ENCODE measurements at regions not wholly inside any gene's neighbourhood (a gene's known extent, or its start where the extent isn't known, plus 50 kb on each side); places are given as distances from the start of the nearest gene placed in this dataset.

DNA sequence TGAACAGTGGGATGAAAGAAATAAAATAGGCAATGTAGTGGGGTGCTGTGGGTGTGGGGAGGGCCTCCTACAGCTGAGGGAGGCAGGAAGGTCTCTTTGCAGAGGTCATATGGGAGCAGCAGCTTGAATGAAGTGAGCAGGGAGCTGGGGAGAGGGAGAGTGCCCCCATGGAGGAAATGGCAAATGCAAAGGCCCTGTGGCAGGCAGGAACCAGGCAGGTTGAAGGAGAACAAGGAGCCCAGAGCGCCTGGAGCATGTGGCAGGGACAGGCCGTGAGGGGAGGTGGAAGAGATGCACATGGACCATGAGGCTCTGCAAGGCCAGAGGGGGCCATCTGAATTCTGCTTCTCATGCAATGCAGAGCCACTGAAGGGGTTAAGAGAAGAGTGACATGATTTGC lies 191.8 kb downstream of the URI1 start:
- TF ChIP-seq EZH2 (optimal IDR thresholded peaks at IDR 0.05; ENCODE audit: low read depth, low read length): no peak
- TF ChIP-seq, protein P1, sequence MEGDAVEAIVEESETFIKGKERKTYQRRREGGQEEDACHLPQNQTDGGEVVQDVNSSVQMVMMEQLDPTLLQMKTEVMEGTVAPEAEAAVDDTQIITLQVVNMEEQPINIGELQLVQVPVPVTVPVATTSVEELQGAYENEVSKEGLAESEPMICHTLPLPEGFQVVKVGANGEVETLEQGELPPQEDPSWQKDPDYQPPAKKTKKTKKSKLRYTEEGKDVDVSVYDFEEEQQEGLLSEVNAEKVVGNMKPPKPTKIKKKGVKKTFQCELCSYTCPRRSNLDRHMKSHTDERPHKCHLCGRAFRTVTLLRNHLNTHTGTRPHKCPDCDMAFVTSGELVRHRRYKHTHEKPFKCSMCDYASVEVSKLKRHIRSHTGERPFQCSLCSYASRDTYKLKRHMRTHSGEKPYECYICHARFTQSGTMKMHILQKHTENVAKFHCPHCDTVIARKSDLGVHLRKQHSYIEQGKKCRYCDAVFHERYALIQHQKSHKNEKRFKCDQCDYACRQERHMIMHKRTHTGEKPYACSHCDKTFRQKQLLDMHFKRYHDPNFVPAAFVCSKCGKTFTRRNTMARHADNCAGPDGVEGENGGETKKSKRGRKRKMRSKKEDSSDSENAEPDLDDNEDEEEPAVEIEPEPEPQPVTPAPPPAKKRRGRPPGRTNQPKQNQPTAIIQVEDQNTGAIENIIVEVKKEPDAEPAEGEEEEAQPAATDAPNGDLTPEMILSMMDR (IDR thresholded peaks at IDR 0.05; ENCODE audit: low read length): no peak
- TF ChIP-seq EZH2phosphoT487 (IDR thresholded peaks at IDR 0.05; ENCODE audit: low read length): no peak
- no peak overlapping the region for H2AFZ ChIP-seq (ENCODE audit: low read length)

DNA sequence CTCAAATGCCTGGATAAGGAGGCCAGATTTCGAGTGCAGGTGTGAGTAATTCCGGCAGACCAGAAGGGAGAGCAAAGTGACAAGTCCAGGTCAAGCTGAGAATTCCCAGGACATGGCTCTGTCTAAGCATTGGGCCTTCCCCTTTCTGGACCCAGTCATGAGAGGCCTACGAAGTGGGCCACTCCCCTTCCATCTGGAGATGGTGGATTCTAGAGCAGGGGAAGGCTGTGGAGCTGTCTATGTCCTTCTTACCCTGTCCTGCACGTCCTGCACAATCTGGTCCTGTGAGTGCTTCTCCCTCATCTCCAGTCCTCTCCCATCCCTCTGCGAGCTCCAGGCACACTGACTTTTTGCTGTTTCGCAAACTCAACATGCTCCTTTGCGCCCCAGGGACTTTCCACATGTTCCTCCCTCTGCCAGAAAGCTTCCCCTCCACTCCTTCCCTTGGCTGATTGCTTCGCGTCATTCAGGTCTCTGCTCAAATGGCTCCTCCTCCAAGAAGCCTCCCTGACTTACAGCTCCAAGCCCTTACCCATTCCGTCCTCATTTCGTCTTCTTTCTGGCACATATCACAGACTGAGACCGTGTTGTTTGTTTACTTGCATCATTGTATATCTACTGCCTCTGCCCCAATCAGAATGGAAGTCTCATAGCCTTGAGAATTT lies 193.2 kb downstream of the URI1 start:
- Histone ChIP-seq H3K79me2 (ENCODE audit: low read length) (no peaks in the 10 kb centered on the region), H3K4me3 (ENCODE audit: low read length) (no peak overlapping the region), H3K9me3 (replicated peaks; ENCODE audit: insufficient read depth, low read length) (no peaks in the 10 kb centered on the region), H4K20me1 (ENCODE audit: insufficient read depth, low read length) (no peaks in the 10 kb centered on the region), H3K9ac (ENCODE audit: low read length) (no peak overlapping the region), H2AFZ (ENCODE audit: low read length) (no peak overlapping the region), H3F3A (ENCODE audit: insufficient read depth, low read length) (no peaks in the 10 kb centered on the region), H3K27me3 (replicated peaks; ENCODE audit: insufficient read depth, low read length) (peaks cover 63% of the 10 kb centered on the region), H3K27ac (ENCODE audit: low read length) (no peak overlapping the region), H3K4me2 (ENCODE audit: low read depth, low read length) (no peak overlapping the region), H3K9me2 (replicated peaks; ENCODE audit: insufficient read depth, low read length) (no peaks in the 10 kb centered on the region), H3K36me3 (replicated peaks; ENCODE audit: insufficient read depth, low read length) (no peaks in the 10 kb centered on the region), H3K4me1 (ENCODE audit: low read length) (no peaks in the 10 kb centered on the region)
- no peak for TF ChIP-seq EZH2phosphoT487 (IDR thresholded peaks at IDR 0.05; ENCODE audit: low read length)
- TF ChIP-seq, protein P1 (IDR thresholded peaks at IDR 0.05; ENCODE audit: low read length): no peak
- TF ChIP-seq EZH2 (optimal IDR thresholded peaks at IDR 0.05; ENCODE audit: low read depth, low read length): no peak
- DNase-seq: no peak

More for the DNA sequence above, 191.8 kb downstream of the URI1 start:
- no peaks in the 10 kb centered on the region for H3K9me2 ChIP-seq (replicated peaks; ENCODE audit: insufficient read depth, low read length)
- H3K4me3 ChIP-seq (ENCODE audit: low read length): no peak overlapping the region
- no peak for DNase-seq
- H3K79me2 ChIP-seq (ENCODE audit: low read length): no peaks in the 10 kb centered on the region
- no peak overlapping the region for H3K4me2 ChIP-seq (ENCODE audit: low read depth, low read length)
- H3K36me3 ChIP-seq (replicated peaks; ENCODE audit: insufficient read depth, low read length): no peaks in the 10 kb centered on the region
- no peaks in the 10 kb centered on the region for H3K4me1 ChIP-seq (ENCODE audit: low read length)
- H4K20me1 ChIP-seq (ENCODE audit: insufficient read depth, low read length): no peaks in the 10 kb centered on the region
- H3K9ac ChIP-seq (ENCODE audit: low read length): no peak overlapping the region
- no peaks in the 10 kb centered on the region for H3F3A ChIP-seq (ENCODE audit: insufficient read depth, low read length)
- H3K27me3 ChIP-seq (replicated peaks; ENCODE audit: insufficient read depth, low read length): peaks cover 62% of the 10 kb centered on the region
- no peaks in the 10 kb centered on the region for H3K9me3 ChIP-seq (replicated peaks; ENCODE audit: insufficient read depth, low read length)
- H3K27ac ChIP-seq (ENCODE audit: low read length): no peak overlapping the region

DNA sequence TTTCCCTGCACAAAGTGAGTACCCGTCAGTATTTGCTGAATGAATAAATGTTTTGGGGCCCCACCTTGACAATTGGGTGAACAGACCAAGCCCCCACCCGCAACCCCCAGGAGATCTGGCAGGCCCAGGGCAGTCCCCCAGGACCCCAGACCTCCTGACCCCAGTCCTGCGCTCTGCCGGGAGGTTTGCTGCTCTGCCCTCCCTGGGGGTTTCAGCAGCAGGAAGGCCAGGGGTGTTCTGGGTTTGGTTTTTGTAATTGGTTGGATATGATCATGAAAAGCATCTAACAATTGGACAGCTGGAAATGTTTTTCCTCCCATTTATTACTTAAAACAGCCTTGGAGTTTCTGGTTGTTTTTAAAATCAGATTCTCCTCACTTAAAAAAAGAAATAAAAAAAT lies 193.8 kb downstream of the URI1 start:
- TF ChIP-seq EZH2 (optimal IDR thresholded peaks at IDR 0.05; ENCODE audit: low read depth, low read length) (no peak), EZH2phosphoT487 (IDR thresholded peaks at IDR 0.05; ENCODE audit: low read length) (no peak)
- TF ChIP-seq, protein P1 (IDR thresholded peaks at IDR 0.05; ENCODE audit: low read length): no peak

More for the DNA sequence above, 193.8 kb downstream of the URI1 start:
- Histone ChIP-seq H3K36me3 (replicated peaks; ENCODE audit: insufficient read depth, low read length) (no peaks in the 10 kb centered on the region), H4K20me1 (ENCODE audit: insufficient read depth, low read length) (no peaks in the 10 kb centered on the region), H3K9ac (ENCODE audit: low read length) (no peak overlapping the region), H3K4me3 (ENCODE audit: low read length) (no peak overlapping the region), H3K4me1 (ENCODE audit: low read length) (no peaks in the 10 kb centered on the region), H3K4me2 (ENCODE audit: low read depth, low read length) (no peak overlapping the region), H3K27me3 (replicated peaks; ENCODE audit: insufficient read depth, low read length) (peaks cover 65% of the 10 kb centered on the region), H3K79me2 (ENCODE audit: low read length) (no peaks in the 10 kb centered on the region), H2AFZ (ENCODE audit: low read length) (no peak overlapping the region), H3K9me2 (replicated peaks; ENCODE audit: insufficient read depth, low read length) (no peaks in the 10 kb centered on the region), H3K27ac (ENCODE audit: low read length) (no peak overlapping the region), H3K9me3 (replicated peaks; ENCODE audit: insufficient read depth, low read length) (no peaks in the 10 kb centered on the region), H3F3A (ENCODE audit: insufficient read depth, low read length) (no peaks in the 10 kb centered on the region)
- no peak for DNase-seq

Measured in MM.1S (cell line).